ENCODE measurements at regions not wholly inside any gene's neighbourhood (a gene's known extent, or its start where the extent isn't known, plus 50 kb on each side); places are given as distances from the start of the nearest gene placed in this dataset.

GRCh38 chr7:106606120-106606519, 54.8 kb downstream of the CCDC71L start:
- no peak for DNase-seq

DNA sequence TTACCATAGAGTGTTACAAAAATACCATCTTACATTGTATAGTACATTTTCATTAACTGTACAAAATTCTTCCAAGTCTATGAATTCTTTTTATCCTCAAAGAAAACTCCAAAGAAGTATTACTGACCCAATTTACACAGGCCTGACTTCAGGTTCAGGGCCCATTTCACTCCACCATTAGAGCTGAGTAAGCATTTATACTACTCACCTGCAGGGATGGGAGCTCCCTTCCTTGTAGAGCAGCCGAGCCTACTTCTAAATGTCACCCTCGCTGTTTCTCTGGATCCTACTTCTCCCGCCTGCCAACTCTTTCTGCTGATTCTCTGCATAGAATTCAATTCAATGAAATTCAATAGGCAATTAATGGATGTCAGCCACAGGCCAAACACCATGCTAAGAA, 56.0 kb downstream of the CCDC71L start:
- DNase-seq, result no peak

DNA sequence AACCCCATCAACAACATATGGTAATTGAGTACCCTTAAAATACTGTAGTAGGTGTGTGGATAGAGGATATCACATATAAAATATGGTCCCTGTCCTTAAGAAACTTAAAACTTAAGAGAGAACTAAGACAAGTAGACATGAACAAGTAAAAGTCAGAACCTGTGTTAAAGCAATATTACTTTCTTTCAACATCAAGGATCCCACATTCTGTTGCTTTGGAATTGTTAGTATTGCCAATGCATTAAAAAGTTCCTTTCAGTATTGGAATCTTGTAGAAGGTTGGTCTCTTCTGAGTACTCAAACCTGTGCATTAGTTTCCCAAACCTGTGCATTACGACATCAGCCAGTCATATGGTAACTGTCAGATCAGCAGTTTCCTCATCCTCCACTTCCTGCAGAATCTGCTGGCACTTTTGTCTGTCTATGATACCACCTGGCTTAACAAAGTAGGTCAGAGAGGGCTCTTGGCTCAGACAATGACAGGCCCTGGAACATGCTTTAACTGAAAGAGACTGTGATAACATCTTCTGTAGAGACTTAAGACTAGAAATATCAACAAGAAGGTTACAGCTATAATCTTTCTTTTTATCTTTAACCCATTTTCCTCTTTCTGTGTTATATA, 56.5 kb downstream of the CCDC71L start:
- DNase-seq, result no peak

GRCh38 chr7:106603346-106603745, 57.6 kb downstream of the CCDC71L start:
- no peak for DNase-seq

DNA sequence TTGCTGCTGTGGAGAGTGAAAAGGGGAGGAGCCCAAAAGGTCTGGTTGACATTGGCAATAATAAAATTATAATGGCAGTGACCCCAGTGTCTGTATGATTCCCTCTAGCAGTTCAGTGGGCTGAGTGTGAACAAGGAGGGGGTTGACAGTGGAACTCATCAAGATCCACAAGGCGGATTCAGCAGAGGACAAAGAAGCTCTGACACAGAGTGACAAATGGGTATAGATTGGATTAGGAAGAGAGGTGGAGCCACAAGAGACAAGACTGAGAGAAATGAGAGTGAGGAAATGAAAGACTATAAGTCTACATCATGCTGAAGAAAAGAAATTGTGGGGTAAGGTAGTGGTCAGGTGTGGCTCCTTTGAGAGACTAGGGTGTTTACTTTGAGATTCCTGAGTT, 58.9 kb downstream of the CCDC71L start:
- no peak for DNase-seq

- DNase-seq, result no peak
These were observed 60.2 kb downstream of the CCDC71L start for GRCh38 chr7:106600569-106601373.

DNA sequence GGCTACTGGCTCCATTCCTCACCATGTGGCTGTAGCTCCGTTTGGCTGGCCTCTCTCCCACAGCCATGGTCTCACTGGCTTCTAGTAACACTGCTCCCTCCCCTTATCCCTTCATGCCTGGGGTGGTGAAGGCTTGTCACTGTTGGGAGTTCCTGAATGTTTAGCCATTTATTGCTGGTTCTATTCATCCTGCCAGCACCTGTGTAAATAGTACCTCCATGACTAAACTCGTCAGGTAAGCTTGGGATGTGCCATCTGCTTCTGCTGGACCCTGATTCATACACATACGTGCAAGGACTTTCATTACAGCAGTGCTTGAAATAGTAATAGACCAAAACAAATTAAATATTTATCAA, 61.6 kb downstream of the CCDC71L start:
- DNase-seq, result no peak

DNA sequence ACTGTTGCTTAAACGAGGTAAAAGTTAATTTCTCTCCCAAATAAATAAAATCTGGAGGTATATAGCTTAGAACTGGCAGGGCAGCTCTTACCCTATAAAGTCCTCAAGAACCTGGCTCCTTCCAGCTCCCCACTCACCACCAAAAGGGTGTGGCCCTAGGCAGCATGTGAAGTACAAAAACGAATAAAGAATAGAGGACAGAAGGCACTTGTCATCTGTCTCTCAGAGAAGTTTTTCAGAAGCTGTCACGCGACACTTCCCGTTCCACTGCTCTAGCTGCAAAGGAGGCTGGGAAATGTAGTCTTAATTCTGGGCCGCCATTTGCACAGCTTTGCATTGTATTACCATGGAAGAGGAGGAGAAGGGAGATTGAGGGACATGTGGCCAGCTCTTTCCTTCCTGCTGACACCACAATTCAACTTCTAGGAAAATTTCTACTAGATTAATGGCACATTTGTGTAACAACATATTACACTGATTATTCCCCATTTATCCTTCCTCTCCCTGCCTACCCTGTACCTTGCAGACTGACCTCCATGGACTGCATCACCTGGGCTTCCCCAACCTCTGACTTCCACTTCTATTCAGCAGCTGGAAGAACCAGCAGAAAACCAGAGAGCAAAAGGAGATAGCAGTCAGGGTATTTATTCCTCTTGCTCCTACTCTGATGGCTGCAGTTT, 62.2 kb downstream of the CCDC71L start:
- DNase-seq, result peak; percentile 60 to 72

- DNase-seq, result no peak
These were observed 63.0 kb downstream of the CCDC71L start for GRCh38 chr7:106597751-106598546.

- DNase-seq, result no peak
These were observed 63.9 kb downstream of the CCDC71L start for GRCh38 chr7:106597014-106597413.

DNA sequence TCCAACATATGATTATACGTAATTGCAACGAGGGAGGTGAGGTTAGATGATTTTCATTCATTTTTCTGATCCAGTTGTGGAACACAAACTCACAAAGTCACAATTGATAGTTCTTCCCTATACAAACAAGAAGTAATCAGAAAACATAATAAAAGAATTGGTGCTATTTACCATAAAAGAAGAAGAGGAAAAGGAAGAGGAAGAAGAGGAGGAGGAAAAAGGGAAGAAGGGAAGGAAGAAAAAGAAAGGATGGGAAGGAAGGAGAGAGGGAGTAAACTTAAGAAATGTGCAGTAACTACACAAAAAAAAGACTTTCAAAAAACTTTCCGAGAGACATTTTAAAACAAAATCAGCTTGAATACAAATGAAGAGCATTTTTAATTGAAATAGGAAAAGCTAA, 65.0 kb downstream of the CCDC71L start:
- no peak for DNase-seq

- no peak for DNase-seq
These were observed 67.9 kb downstream of the CCDC71L start for GRCh38 chr7:106593028-106593417.

DNA sequence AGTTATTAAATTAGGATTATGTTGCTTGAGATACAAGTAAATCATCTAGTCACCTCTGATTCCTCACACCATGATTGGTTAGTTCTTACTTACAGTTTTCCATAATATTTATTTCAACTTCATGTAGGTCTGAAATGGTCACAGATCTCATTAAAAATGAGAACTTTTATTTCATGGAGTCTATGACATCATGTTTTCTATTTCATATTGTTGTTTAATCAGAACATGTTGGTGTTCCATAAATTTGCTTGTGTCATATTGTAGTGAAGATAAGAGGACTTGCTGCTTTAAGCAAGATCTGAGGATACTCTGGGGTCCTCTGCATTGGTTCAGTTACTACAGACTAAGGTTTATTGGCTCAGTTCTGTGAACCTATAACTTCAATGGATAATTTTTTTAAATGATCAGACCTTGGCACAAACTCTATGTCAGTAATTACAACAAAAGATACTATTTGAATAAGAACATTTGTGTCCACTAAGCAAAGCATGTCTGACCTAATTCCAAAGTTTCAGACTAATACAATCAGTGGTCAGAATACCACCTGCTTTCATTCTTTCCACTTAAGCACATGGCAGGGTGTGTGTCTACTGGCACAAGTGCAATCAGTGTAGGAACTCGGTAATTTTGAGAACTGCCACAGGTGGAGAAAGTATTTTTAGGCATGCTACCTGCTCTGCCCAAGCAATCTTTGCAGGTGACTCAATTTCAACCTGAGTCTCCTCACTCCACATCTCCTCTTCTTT, 68.5 kb downstream of the CCDC71L start:
- DNase-seq, result no peak

GRCh38 chr7:106591146-106591545, 69.8 kb downstream of the CCDC71L start:
- no peak for DNase-seq

- DNase-seq, result no peak
These were observed 70.6 kb downstream of the CCDC71L start for GRCh38 chr7:106590209-106590816.

GRCh38 chr7:106589198-106589879, 71.6 kb downstream of the CCDC71L start:
- no peak for DNase-seq

DNA sequence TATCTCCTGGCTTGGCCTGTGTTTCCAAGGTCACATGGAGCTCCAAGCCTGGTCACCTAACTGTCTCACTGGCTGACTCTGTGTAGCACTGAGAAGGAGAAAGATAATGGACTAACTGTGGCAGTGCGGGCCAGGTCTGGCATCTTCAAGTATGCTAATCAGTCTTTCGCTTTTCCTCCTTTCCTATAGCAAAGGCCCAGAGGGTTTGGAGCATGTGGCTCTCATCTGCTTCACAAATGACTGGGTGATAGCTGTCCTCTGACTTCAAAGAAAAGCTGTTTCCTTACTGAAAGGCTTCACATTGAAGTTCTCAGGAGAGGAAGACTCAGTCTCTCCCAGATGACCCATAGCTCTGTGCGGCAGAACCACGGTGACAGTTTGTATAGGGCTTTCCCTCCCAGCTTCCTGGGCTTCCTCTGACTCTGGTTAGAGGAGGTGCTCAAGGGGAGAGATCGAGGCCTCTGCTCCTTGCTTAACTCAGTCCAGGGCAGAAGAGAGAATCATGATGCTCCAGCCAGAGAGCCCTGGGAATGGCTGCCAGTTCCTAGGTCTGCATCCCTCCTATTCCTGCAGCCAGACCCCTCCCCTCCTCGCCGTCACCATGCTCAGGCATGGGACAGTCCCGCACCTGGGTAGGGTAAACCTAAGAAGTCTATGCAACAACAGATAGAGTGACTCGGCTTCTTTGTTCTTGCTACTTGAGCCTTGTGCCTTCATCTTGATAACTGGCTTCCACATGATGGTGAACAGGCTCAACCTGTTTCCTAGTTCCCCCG, 72.3 kb downstream of the CCDC71L start:
- no peak for DNase-seq

DNA sequence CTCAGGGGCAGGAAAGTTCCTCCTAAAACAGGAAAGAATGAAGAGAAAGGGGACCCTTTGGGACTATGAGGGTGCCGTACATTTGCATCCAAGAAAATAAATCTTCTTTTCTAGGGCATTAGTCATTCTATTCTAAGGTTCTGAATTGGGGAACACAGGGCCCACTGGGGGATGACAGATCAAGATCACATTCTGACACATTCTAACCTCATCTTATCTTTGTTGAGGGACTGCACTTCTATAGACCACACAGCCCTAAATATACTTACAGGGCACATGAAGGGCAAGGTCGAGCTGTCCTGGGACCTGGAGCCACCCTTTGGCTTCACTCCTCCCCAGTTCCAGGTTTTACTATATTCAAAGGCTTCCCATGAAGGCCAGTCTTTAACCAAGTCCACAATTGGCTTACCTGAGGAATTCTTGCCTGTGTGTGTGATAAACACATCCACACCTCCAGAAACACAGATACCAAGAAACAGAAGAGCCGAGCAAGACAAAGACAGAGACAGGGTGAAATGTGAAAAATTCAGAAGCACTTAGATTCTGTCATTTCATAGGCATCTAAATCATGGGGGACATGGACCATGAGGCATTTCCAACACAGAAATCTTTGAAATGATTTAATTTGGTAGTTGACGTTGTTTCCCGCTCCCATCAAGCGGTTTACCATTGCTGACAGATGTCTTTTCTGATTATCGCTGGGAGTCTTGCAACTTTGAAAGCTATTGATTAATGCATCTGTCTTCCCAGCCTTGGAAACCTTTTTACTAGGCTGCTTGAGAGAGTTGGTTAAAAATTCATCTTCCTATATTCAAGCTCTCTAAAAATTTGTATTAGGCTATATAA, 75.8 kb downstream of the CCDC71L start:
- no peak for DNase-seq
